HepG2 (cell line): ENCODE measurements at regions not wholly inside any gene's neighbourhood (a gene's known extent, or its start where the extent isn't known, plus 50 kb on each side); places are given as distances from the start of the nearest gene placed in this dataset.

ENCODE experiments used
- ATAC-seq: fragments of 200-7000 bp; cut with Tn5 transposase; 3 replicates; pipeline ENCODE4 v1.9.1; 2020; ENCODE audit warnings: mild to moderate bottlenecking, moderate library complexity
- BruUV-seq: library from RNA; stranded (reverse); fragments of 400-500 nt; replicated peaks from 2 replicates; lab custom pipeline; 2021; lab: Mats Ljungman, UMichigan
- CTCF ChIA-PET: fragments of 300-600 bp; formaldehyde crosslinking; extraction: SDS; loops from one replicate; lab custom pipeline; 2021; ENCODE audit warnings: low total read pairs, inconsistent platforms, low intra/inter-chr PET ratio; lab: Yijun Ruan, JAX
- POLR2A ChIA-PET: fragments of 350-600 bp; sonication (Branson Sonifier 250); formaldehyde crosslinking; loops from one replicate; lab custom pipeline; 2020; ENCODE audit warnings: antibody characterized with exemption, inconsistent platforms; lab: Yijun Ruan, JAX
- DNase-seq: peaks from one replicate; pipeline ENCODE4 v3.0.0-alpha.2; 2015; ENCODE audit warnings: low spot score
- FAIRE-seq: peaks from 3 replicates; lab custom pipeline; 2011; peaks lifted over from hg19 to GRCh38; lab: Jason Lieb, UNC
- H2AFZ ChIP-seq: one replicate; pipeline ENCODE4 v1.6.1; 2011; ENCODE audit warnings: low read length, inconsistent platforms
- H3K27ac ChIP-seq: fragments of 300-600 bp; 3 replicates; pipeline ENCODE4 v1.8.0; 2011; ENCODE audit warnings: mixed run types, mild to moderate bottlenecking, mixed read lengths, low read length, inconsistent platforms; ENCODE audit not compliant: insufficient read depth; ENCODE audit errors: extremely low read length
- H3K27me3 ChIP-seq, 2 experiments: fragments of 200-600 bp in 1 of 2; 2 replicates in 1 of 2; 3 replicates in 1 of 2; pipeline versions ENCODE4 v1.6.0 to v1.8.0; 2011; ENCODE audit warnings: low read length in 2 of 2, mild to moderate bottlenecking in 2 of 2, moderate library complexity in 2 of 2, inconsistent platforms in 1 of 2; ENCODE audit not compliant: insufficient read depth in 2 of 2, control insufficient read depth in 1 of 2
- H3K36me3 ChIP-seq, 2 experiments: fragments of 200-600 bp in 1 of 2; replicated peaks in 1 of 2; 2 replicates in 1 of 2; 3 replicates in 1 of 2; pipeline versions ENCODE4 v1.5.1 to v1.8.0; 2011; ENCODE audit warnings: low read length in 2 of 2, inconsistent platforms in 1 of 2; ENCODE audit not compliant: insufficient read depth in 2 of 2, control insufficient read depth in 1 of 2
- H3K4me1 ChIP-seq: 2 replicates; pipeline ENCODE4 v1.5.1; 2012; ENCODE audit warnings: low read length, inconsistent platforms; ENCODE audit not compliant: insufficient read depth
- H3K4me2 ChIP-seq: 2 replicates; pipeline ENCODE4 v1.6.0; 2011; ENCODE audit warnings: low read depth, low read length, inconsistent platforms
- H3K4me3 ChIP-seq, 3 experiments: fragments of 200-600 bp in 1 of 3; sonication (generic), shearing (Covaris generic) in 1 of 3; replicated peaks in 1 of 3; 2 replicates each; pipeline ENCODE4 v1.5.1; 2011 to 2016; ENCODE audit warnings: low read length in 3 of 3, inconsistent platforms in 2 of 3, low read depth in 2 of 3, mild to moderate bottlenecking in 2 of 3, control low read depth in 1 of 3, mixed read lengths in 1 of 3; ENCODE audit not compliant: insufficient read depth in 1 of 3
- H3K79me2 ChIP-seq: one replicate; pipeline ENCODE4 v1.6.1; 2011; ENCODE audit warnings: low read length, inconsistent platforms; ENCODE audit not compliant: insufficient read depth
- H3K9ac ChIP-seq: 2 replicates; pipeline ENCODE4 v1.6.0; 2011; ENCODE audit warnings: mild to moderate bottlenecking, low read depth, low read length, inconsistent platforms; ENCODE audit not compliant: insufficient read depth
- H3K9me3 ChIP-seq: 2 replicates; pipeline ENCODE4 v1.5.1; 2012; ENCODE audit warnings: mild to moderate bottlenecking, low read length
- H4K20me1 ChIP-seq: 2 replicates; pipeline ENCODE4 v1.6.0; 2011; ENCODE audit warnings: inconsistent platforms, mild to moderate bottlenecking, low read length, moderate library complexity; ENCODE audit not compliant: insufficient read depth
- ADNP ChIP-seq: sonication (generic); formaldehyde crosslinking; IDR thresholded peaks from 2 replicates; pipeline ENCODE4 v1.4.0; 2020; ENCODE audit warnings: missing genetic modification reagents
- HMGA1 ChIP-seq: sonication (generic); formaldehyde crosslinking; conservative IDR thresholded peaks from 2 replicates; pipeline ENCODE4 v1.4.0; 2020; ENCODE audit warnings: missing genetic modification reagents
- HNRNPLL ChIP-seq: fragments of 200-400 bp; formaldehyde crosslinking; IDR thresholded peaks from 2 replicates; pipeline ENCODE4 v1.6.1; 2017; ENCODE audit warnings: mild to moderate bottlenecking, low read depth, low read length; ENCODE audit not compliant: poor library complexity, severe bottlenecking
- HOXD1 ChIP-seq: sonication (generic); formaldehyde crosslinking; IDR thresholded peaks from 2 replicates; pipeline ENCODE4 v1.5.0; 2020; ENCODE audit warnings: missing genetic modification reagents
- KDM1A ChIP-seq: IDR thresholded peaks from 2 replicates; pipeline ENCODE4 v1.6.1; 2016; ENCODE audit warnings: missing compliant biosample characterization
- MEIS1 ChIP-seq: sonication (generic); formaldehyde crosslinking; IDR thresholded peaks from 2 replicates; pipeline ENCODE4 v1.9.0; 2021; ENCODE audit warnings: mild to moderate bottlenecking, missing genetic modification reagents, moderate library complexity, borderline replicate concordance
- ONECUT2 ChIP-seq: sonication (generic); formaldehyde crosslinking; IDR thresholded peaks from 2 replicates; pipeline ENCODE4 v1.4.0; 2020; ENCODE audit warnings: missing genetic modification reagents
- RARA ChIP-seq: IDR thresholded peaks from 2 replicates; pipeline ENCODE4 v1.6.1; 2016; ENCODE audit warnings: missing genetic modification reagents, missing compliant biosample characterization
- SAP130 ChIP-seq: IDR thresholded peaks from 2 replicates; pipeline ENCODE4 v1.6.1; 2016; ENCODE audit warnings: low read depth
- ZFP90 ChIP-seq: sonication (generic); formaldehyde crosslinking; IDR thresholded peaks from 2 replicates; pipeline ENCODE4 v1.8.0; 2022; ENCODE audit warnings: missing genetic modification reagents, mild to moderate bottlenecking, inconsistent platforms, borderline replicate concordance
- ZNF326 ChIP-seq: sonication (generic); formaldehyde crosslinking; IDR thresholded peaks from 2 replicates; pipeline ENCODE4 v1.4.0; 2020; ENCODE audit warnings: missing genetic modification reagents, borderline replicate concordance
- ZNF503 ChIP-seq: sonication (generic); formaldehyde crosslinking; IDR thresholded peaks from 2 replicates; pipeline ENCODE4 v1.4.0; 2020; ENCODE audit warnings: missing genetic modification reagents
- ZNF672 ChIP-seq: sonication (generic); formaldehyde crosslinking; IDR thresholded peaks from 2 replicates; pipeline ENCODE4 v1.8.1; 2022; ENCODE audit warnings: missing genetic modification reagents
- ZNF720 ChIP-seq: sonication (generic); formaldehyde crosslinking; IDR thresholded peaks from 2 replicates; pipeline ENCODE4 v1.4.0; 2020; ENCODE audit warnings: missing genetic modification reagents
- ZNF770 ChIP-seq: sonication (generic); formaldehyde crosslinking; IDR thresholded peaks from 2 replicates; pipeline ENCODE4 v1.5.0; 2020; ENCODE audit warnings: mild to moderate bottlenecking, missing genetic modification reagents
- ZNF780A ChIP-seq: sonication (generic); formaldehyde crosslinking; IDR thresholded peaks from 2 replicates; pipeline ENCODE4 v1.8.0; 2022; ENCODE audit warnings: mild to moderate bottlenecking, missing genetic modification reagents, moderate library complexity
- WGBS: methylation state at CpG from one replicate; pipeline ENCODE4 v1.1.6; 2017; ENCODE audit warnings: low lambda C conversion rate; 5-methylcytosine and 5-hydroxymethylcytosine counted together
- in situ Hi-C: cut with HindIII; loops from 2 replicates; pipeline ENCODE4 v1.10.0; 2017; ENCODE audit warnings: low pct_unique_long_range_greater_than_20kb; ENCODE audit not compliant: extremely low pct_ligation_motif_present
- intact Hi-C: fragments of 100-400 bp; cut with micrococcal nuclease; formaldehyde crosslinking; loops from one replicate; pipeline ENCODE4 v1.10.0; 2022; ENCODE audit not compliant: unreplicated experiment

GRCh38 chr1:222956601-222957000 is 141.8 kb downstream of the DISP1 start (continued):
- TF ChIP-seq ZNF503 (CRISPR knock-in tag) (no peak), ZNF326 (no peak), MEIS1 (CRISPR knock-in tag) (no peak), SAP130 (CRISPR knock-in tag) (no peak), HMGA1 (CRISPR knock-in tag) (no peak), ZNF770 (CRISPR knock-in tag) (no peak), ZNF720 (CRISPR knock-in tag) (no peak), HNRNPLL (no peak)

- Histone ChIP-seq H3K27me3 (no peaks in the 10 kb centered on the region), H3K4me3 (no peak overlapping the region), H3K4me2 (no peak overlapping the region)
- in situ Hi-C loops = no loop called here
- intact Hi-C loops = no loop called here
- 91% methylated on average over 5 of the region's 5 CpGs for WGBS
- DNase-seq = no peak
- no peak for TF ChIP-seq RARA (CRISPR knock-in tag)
- TF ChIP-seq ADNP (CRISPR knock-in tag) = no peak
- no peak for TF ChIP-seq ONECUT2 (CRISPR knock-in tag)
- no peak for TF ChIP-seq HOXD1 (CRISPR knock-in tag)
- TF ChIP-seq ZFP90 = no peak
- TF ChIP-seq KDM1A (CRISPR knock-in tag) = no peak
- no peak for TF ChIP-seq ZNF672
- TF ChIP-seq ZNF780A (CRISPR knock-in tag) = no peak
- TF ChIP-seq, all 625 proteins: peak for 0
- no peak overlapping the region for H3K27ac ChIP-seq
- H3K36me3 ChIP-seq = no peaks in the 10 kb centered on the region
- BruUV-seq = no TSS peak
- no peaks in the 10 kb centered on the region for H3K4me1 ChIP-seq
- ATAC-seq (no peak), FAIRE-seq (no peak)
- CTCF ChIA-PET = no interaction called here
- POLR2A ChIA-PET = no interaction called here
- H2AFZ ChIP-seq = no peak overlapping the region
- no peaks in the 10 kb centered on the region for H3K9me3 ChIP-seq
- H4K20me1 ChIP-seq = no peaks in the 10 kb centered on the region
- no peaks in the 10 kb centered on the region for H3K79me2 ChIP-seq
- no peak overlapping the region for H3K9ac ChIP-seq
These were observed 152.8 kb downstream of the DISP1 start for GRCh38 chr1:222967466-222968240.
